Liver (tissue), 8 donors: ENCODE measurements at regions not wholly inside any gene's neighbourhood (a gene's known extent, or its start where the extent isn't known, plus 50 kb on each side); places are given as distances from the start of the nearest gene placed in this dataset.

ENCODE experiments used
- DNase-seq: peaks from one replicate; pipeline ENCODE4 v3.0.0-alpha.2; 2017; ENCODE audit warnings: low spot score
- H3K27ac ChIP-seq, 2 donors: one replicate each; pipeline ENCODE4 v1.7.0; 2013; ENCODE audit warnings: inconsistent platforms in 2 of 2, low read length in 2 of 2, control low read depth in 1 of 2, low read depth in 1 of 2, mild to moderate bottlenecking in 1 of 2
- H3K27me3 ChIP-seq, 4 donors: one replicate each; pipeline versions ENCODE4 v1.6.1 to v1.7.0; 2013; ENCODE audit warnings: low read length in 3 of 4, inconsistent platforms in 1 of 4, mild to moderate bottlenecking in 1 of 4, moderate library complexity in 1 of 4; ENCODE audit not compliant: control insufficient read depth in 4 of 4, insufficient read depth in 4 of 4
- H3K36me3 ChIP-seq, 4 donors: one replicate each; pipeline versions ENCODE4 v1.6.1 to v1.7.0; 2013; ENCODE audit warnings: low read length in 3 of 4, mild to moderate bottlenecking in 3 of 4, low read depth in 1 of 4, moderate library complexity in 1 of 4; ENCODE audit not compliant: control insufficient read depth in 4 of 4, insufficient read depth in 3 of 4
- H3K4me1 ChIP-seq, 4 donors: one replicate each; pipeline versions ENCODE4 v1.6.1 to v1.7.0; 2013; ENCODE audit warnings: low read length in 3 of 4, mild to moderate bottlenecking in 3 of 4, moderate library complexity in 1 of 4; ENCODE audit not compliant: control insufficient read depth in 4 of 4, insufficient read depth in 4 of 4
- H3K4me3 ChIP-seq, 3 donors: one replicate each; pipeline versions ENCODE4 v1.6.1 to v1.7.0; 2013; ENCODE audit warnings: low read length in 3 of 3, control low read depth in 1 of 3, low read depth in 1 of 3, mild to moderate bottlenecking in 1 of 3
- H3K9ac ChIP-seq, 2 donors: one replicate each; pipeline ENCODE4 v1.7.0; 2013; ENCODE audit warnings: low read length in 2 of 2, mild to moderate bottlenecking in 2 of 2, moderate library complexity in 2 of 2, control low read depth in 1 of 2, low read depth in 1 of 2
- H3K9me3 ChIP-seq, 4 donors: one replicate each; pipeline versions ENCODE4 v1.6.1 to v1.7.0; 2013; ENCODE audit warnings: low read length in 3 of 4; ENCODE audit not compliant: control insufficient read depth in 4 of 4
- CTCF ChIP-seq: fragments of 150-350 bp; IDR thresholded peaks from 2 replicates; pipeline ENCODE4 v1.5.1; 2017; ENCODE audit warnings: improper control_type of control experiment, low read depth, low read length; ENCODE audit not compliant: missing input control
- EGR1 ChIP-seq, 2 donors: IDR thresholded peaks; 2 replicates each; pipeline ENCODE4 v1.6.1; 2016 to 2018; ENCODE audit warnings: antibody characterized with exemption in 2 of 2, low read depth in 2 of 2
- FOXA1 ChIP-seq: IDR thresholded peaks from 2 replicates; pipeline ENCODE4 v1.6.1; 2016; ENCODE audit warnings: antibody characterized with exemption
- FOXA2 ChIP-seq: IDR thresholded peaks from 2 replicates; pipeline ENCODE4 v1.6.1; 2016; ENCODE audit warnings: antibody characterized with exemption
- GABPA ChIP-seq, 2 donors: IDR thresholded peaks in 1 of 2; conservative IDR thresholded peaks in 1 of 2; 2 replicates each; pipeline ENCODE4 v1.6.1; 2016; ENCODE audit warnings: antibody characterized with exemption in 2 of 2, mild to moderate bottlenecking in 1 of 2, moderate library complexity in 1 of 2
- HNF4A ChIP-seq, 2 donors: conservative IDR thresholded peaks; 2 replicates each; pipeline ENCODE4 v1.6.1; 2016; ENCODE audit warnings: antibody characterized with exemption in 2 of 2, mild to moderate bottlenecking in 2 of 2
- HNF4G ChIP-seq: IDR thresholded peaks from 2 replicates; pipeline ENCODE4 v1.6.1; 2016; ENCODE audit warnings: antibody characterized with exemption
- JUND ChIP-seq, 2 donors: IDR thresholded peaks; 2 replicates each; pipeline ENCODE4 v1.6.1; 2016; ENCODE audit warnings: antibody characterized with exemption in 2 of 2
- NR2F2 ChIP-seq: IDR thresholded peaks from 2 replicates; pipeline ENCODE4 v1.6.1; 2016; ENCODE audit warnings: antibody characterized with exemption
- RAD21 ChIP-seq, 2 donors: IDR thresholded peaks; 2 replicates each; pipeline ENCODE4 v1.6.1; 2016; ENCODE audit warnings: antibody characterized with exemption in 2 of 2, mild to moderate bottlenecking in 2 of 2
- RXRA ChIP-seq, 2 donors: IDR thresholded peaks; 2 replicates each; pipeline ENCODE4 v1.6.1; 2017 to 2018; ENCODE audit warnings: antibody characterized with exemption in 2 of 2, mild to moderate bottlenecking in 1 of 2
- SP1 ChIP-seq: IDR thresholded peaks from 2 replicates; pipeline ENCODE4 v1.6.1; 2018; ENCODE audit warnings: antibody characterized with exemption, mild to moderate bottlenecking
- TAF1 ChIP-seq: conservative IDR thresholded peaks from 2 replicates; pipeline ENCODE4 v1.6.1; 2016; ENCODE audit warnings: antibody characterized with exemption, mild to moderate bottlenecking
- YY1 ChIP-seq: IDR thresholded peaks from 2 replicates; pipeline ENCODE4 v1.6.1; 2016; ENCODE audit warnings: antibody characterized with exemption, mild to moderate bottlenecking
- WGBS: extraction: QIAGEN DNeasy Blood & Tissue Kit; methylation state at CpG from one replicate; pipeline ENCODE4 v1.1.7; 2013; 5-methylcytosine and 5-hydroxymethylcytosine counted together
- TF ChIP-seq, protein P1 (sequence below): IDR thresholded peaks from 2 replicates; pipeline ENCODE4 v1.6.1; 2016; ENCODE audit warnings: antibody characterized with exemption
- TF ChIP-seq, protein P2 (sequence below): IDR thresholded peaks from 2 replicates; pipeline ENCODE4 v1.6.1; 2016; ENCODE audit warnings: antibody characterized with exemption
- TF ChIP-seq, protein P3 (sequence below): IDR thresholded peaks from 2 replicates; pipeline ENCODE4 v1.6.1; 2016; ENCODE audit warnings: antibody characterized with exemption, mild to moderate bottlenecking
- TF ChIP-seq, protein P4 (sequence below): IDR thresholded peaks from 2 replicates; pipeline ENCODE4 v1.6.1; 2016; ENCODE audit warnings: antibody characterized with exemption
- donor health status: healthy.
- donor health status: healthy.
- donor health status: healthy.
- donor health status: healthy.
- donor health status: healthy.

GRCh38 chr1:208756339-208756981, 512.3 kb upstream of the PLXNA2 start:
- 91% methylated on average over 6 of the region's 6 CpGs for WGBS

More at GRCh38 chr1:208756339-208756981, 512.3 kb upstream of the PLXNA2 start:
- TF ChIP-seq HNF4A (conservative IDR thresholded peaks at IDR 0.05) = no peak
- TF ChIP-seq RAD21 (IDR thresholded peaks at IDR 0.05) = no peak
- TF ChIP-seq NR2F2 = no peak
- no peak for TF ChIP-seq GABPA (IDR thresholded peaks at IDR 0.05 in 1 of 2, conservative IDR thresholded peaks at IDR 0.05 in 1 of 2)
- no peak for TF ChIP-seq TAF1
- TF ChIP-seq, protein P1, sequence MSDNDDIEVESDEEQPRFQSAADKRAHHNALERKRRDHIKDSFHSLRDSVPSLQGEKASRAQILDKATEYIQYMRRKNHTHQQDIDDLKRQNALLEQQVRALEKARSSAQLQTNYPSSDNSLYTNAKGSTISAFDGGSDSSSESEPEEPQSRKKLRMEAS = no peak
- TF ChIP-seq, protein P2, sequence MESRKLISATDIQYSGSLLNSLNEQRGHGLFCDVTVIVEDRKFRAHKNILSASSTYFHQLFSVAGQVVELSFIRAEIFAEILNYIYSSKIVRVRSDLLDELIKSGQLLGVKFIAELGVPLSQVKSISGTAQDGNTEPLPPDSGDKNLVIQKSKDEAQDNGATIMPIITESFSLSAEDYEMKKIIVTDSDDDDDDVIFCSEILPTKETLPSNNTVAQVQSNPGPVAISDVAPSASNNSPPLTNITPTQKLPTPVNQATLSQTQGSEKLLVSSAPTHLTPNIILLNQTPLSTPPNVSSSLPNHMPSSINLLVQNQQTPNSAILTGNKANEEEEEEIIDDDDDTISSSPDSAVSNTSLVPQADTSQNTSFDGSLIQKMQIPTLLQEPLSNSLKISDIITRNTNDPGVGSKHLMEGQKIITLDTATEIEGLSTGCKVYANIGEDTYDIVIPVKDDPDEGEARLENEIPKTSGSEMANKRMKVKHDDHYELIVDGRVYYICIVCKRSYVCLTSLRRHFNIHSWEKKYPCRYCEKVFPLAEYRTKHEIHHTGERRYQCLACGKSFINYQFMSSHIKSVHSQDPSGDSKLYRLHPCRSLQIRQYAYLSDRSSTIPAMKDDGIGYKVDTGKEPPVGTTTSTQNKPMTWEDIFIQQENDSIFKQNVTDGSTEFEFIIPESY = no peak
- TF ChIP-seq, protein P3, sequence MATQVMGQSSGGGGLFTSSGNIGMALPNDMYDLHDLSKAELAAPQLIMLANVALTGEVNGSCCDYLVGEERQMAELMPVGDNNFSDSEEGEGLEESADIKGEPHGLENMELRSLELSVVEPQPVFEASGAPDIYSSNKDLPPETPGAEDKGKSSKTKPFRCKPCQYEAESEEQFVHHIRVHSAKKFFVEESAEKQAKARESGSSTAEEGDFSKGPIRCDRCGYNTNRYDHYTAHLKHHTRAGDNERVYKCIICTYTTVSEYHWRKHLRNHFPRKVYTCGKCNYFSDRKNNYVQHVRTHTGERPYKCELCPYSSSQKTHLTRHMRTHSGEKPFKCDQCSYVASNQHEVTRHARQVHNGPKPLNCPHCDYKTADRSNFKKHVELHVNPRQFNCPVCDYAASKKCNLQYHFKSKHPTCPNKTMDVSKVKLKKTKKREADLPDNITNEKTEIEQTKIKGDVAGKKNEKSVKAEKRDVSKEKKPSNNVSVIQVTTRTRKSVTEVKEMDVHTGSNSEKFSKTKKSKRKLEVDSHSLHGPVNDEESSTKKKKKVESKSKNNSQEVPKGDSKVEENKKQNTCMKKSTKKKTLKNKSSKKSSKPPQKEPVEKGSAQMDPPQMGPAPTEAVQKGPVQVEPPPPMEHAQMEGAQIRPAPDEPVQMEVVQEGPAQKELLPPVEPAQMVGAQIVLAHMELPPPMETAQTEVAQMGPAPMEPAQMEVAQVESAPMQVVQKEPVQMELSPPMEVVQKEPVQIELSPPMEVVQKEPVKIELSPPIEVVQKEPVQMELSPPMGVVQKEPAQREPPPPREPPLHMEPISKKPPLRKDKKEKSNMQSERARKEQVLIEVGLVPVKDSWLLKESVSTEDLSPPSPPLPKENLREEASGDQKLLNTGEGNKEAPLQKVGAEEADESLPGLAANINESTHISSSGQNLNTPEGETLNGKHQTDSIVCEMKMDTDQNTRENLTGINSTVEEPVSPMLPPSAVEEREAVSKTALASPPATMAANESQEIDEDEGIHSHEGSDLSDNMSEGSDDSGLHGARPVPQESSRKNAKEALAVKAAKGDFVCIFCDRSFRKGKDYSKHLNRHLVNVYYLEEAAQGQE = no peak
- no peak for TF ChIP-seq FOXA1
- TF ChIP-seq RXRA (IDR thresholded peaks at IDR 0.05) = no peak
- TF ChIP-seq, protein P4, sequence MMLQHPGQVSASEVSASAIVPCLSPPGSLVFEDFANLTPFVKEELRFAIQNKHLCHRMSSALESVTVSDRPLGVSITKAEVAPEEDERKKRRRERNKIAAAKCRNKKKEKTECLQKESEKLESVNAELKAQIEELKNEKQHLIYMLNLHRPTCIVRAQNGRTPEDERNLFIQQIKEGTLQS = no peak
- TF ChIP-seq SP1 = no peak
- no peak for TF ChIP-seq CTCF
- no peak for TF ChIP-seq YY1
- TF ChIP-seq EGR1 (IDR thresholded peaks at IDR 0.05; ENCODE audit: low read depth in 2 of 2) = no peak
- TF ChIP-seq JUND (IDR thresholded peaks at IDR 0.05) = no peak
- no peak for TF ChIP-seq HNF4G
- TF ChIP-seq FOXA2 = no peak
- no peaks in the 10 kb centered on the region for H3K27me3 ChIP-seq
- no peak overlapping the region for H3K9ac ChIP-seq
- no peaks in the 10 kb centered on the region for H3K9me3 ChIP-seq
- no peaks in the 10 kb centered on the region for H3K4me1 ChIP-seq
- no peak overlapping the region for H3K4me3 ChIP-seq
- no peak overlapping the region for H3K27ac ChIP-seq
- H3K36me3 ChIP-seq = no peaks in the 10 kb centered on the region
- DNase-seq = no peak
